SHP77 treated with DMSO at 0.1 percent for 48 hours (cell line): ENCODE measurements at regions not wholly inside any gene's neighbourhood (a gene's known extent, or its start where the extent isn't known, plus 50 kb on each side); places are given as distances from the start of the nearest gene placed in this dataset.

ENCODE experiments used
- DNase-seq: peaks from one replicate; lab custom pipeline; 2025; lab: John Stamatoyannopoulos, UW

DNA sequence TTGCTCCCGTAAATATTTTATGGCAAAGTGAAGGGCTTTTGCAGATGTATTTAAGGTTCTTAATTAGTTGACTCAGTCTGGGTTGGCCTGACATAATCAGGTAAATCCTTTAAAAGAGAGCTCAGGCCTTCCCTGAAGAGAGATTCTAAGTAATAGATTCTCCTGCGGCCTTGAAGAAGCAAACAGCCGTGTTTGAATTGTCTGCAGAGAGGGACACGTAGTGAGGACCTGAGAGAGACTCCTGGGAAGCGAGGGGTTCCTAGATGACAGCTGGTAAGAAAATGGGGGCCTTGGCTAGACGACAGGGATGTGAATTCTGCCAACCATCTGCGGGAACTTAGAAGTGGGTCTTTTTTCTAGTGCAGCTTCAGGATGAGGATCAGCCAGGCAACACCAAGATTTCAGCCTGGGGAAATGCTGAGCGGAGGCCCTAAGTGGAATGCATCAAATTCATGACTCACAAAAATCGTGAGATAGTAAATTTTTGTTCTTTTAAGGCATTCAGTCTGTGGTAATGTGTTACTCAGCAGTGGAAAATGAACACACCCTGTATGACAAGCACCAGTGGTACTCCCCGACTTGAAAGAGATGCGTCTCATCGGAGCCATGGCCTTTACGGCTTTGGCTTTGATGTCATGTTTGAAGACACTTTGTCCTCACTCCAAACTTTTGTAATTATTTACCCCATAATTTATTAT is 62.1 kb upstream of the SMIM21 start:
- DNase-seq: no peak

DNA sequence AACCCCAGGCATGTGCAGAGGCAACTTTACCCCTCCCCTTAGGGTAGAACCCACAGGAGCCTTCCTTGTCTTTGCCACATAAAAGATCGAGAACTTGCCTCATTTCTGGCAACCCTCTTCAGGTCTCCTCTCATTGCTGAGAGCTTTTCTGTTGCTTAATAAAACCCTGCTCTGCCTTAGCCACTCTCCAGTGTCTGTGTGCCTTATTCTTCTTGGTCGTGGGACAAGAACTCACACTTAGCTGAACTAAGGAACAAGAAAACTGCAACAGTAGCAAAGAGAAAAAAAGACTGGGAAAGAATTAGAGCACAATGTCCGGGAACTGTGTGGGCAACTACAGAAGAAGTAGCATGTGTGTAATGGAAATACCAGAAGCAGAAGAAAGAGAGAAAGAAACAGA is 56.2 kb upstream of the SMIM21 start:
- no peak for DNase-seq

DNA sequence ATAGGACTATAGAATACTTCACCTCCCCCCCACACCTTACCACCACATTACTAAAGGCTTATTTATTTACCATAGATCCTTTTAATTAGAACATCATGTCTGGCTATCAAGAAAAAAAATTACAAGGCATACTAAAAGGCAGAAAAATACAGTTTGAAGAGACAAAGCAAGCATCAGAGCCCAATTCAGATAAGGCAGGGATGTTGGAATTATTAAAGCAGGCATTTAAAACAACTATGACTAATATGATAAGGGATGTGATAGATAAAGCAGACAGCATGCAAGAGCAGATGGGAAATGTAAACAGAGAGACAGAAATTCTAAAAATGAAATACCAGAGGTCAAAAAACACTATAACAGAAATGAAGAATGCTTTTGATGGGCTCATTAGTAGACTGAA is 55.4 kb upstream of the SMIM21 start:
- no peak for DNase-seq

DNA sequence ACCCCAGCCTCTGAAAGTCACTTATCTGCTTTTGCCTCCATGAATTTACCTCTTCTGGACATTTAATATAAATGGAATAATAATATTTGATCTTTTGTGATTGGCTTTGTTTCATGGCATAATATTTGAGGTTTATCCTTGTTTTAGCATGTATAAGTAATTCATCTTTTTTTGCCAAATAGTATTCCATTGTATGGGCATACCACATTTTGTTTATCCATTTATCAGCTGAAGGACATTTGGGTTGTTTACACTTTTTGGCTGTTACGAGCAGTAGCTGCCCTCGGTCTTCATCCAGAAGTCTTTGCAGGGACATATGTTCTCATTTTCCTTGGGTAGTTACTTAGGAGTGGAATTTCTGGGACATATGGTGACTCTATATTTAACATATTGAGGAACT is 53.0 kb upstream of the SMIM21 start:
- DNase-seq: no peak

DNA sequence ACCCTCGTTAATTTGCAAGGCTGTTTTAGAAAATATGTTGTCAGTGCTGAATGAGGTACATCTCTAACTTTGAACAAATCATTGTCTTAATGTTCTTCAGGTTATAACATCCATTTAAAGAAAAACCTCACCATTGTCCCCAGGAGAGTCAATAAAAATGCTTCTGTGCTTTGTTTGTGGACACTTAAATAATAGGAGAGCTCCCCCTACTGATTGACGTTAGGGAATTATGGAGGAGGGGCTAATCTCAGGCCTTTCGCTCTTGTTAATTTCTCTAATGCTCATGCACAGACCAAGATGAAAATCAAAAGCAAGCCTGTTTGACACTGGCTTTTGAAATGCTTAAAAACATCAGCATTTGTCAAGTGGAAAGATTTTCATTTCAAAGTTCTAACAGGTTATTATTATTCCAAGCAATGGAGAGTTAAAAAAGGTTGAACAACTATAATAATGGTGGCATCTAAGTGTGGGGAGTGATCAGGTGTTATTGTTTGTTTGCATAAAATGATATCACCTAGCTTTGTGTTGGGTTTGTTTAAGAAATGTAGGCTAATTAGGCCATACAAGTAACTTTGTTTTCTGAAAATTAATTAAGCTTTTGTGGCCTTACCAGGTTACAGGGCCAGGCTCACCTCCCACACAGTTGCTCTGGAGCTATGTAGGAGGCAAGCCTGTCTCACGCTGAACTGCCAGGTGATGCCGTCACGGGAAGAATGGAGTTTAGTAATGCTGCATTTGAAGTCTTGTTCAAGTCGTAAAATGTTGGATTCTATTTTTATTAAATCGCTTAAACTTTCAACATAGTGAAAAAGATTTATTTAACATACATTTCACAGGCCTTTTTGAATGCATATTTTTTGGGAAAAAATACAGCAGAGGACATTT is 51.7 kb upstream of the SMIM21 start:
- peak; percentile 51 for DNase-seq

DNA sequence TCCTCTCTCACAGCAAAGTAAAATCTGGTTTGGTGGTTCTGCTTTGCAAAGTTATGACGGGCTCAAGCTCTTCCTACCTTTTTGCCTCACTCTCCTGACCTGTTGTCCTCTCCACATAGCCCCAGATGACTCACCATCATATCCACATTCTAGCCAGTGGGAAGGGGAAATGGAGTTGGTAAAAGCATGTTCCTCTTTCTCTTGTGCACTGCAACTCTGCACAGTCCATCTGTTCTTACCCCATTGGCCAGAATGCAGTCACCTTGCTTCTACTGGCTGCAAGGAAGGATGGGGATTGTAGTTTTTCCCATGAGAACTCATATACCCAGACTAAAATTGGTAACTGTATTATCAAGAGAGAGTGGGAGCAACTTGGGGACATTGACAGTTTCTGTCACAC is 50.4 kb upstream of the SMIM21 start:
- DNase-seq: no peak
